ENCODE measurements at regions not wholly inside any gene's neighbourhood (a gene's known extent, or its start where the extent isn't known, plus 50 kb on each side); places are given as distances from the start of the nearest gene placed in this dataset.

DNA sequence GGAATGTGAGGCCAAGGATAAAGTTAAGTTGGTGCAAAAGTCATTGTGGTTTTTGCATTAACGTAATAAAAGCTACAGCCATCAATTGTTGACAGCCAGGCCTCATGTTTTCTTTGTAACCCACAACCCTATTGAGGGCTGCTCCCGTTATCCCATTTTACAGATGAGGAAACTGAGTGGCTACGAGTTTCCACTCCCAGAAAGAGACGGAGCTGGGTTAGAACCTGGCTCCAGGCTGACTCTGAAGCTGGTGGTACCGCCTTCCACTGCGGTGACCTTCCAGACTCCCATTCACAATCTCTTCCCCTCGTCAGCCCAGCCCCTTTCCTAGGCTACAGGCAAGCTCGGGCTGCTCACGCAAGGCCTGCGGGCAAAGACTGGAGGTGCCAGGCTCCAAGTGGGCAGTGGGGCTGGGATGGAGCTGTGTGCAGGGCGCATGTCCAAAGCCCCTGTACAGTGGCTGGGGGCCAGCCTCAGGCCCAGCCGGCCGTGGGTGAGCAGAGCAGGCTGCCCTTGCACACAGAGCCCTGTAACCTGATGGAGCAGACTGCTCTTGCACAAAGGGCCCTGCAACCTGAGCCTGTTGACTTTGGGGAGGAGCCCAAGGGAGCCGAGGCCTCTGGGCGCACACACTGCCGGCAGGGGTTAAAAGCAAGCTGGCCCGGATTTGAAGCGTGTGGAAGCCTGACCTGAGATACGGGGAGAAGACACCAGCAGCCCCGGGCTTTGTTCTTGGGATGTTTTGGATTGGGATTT lies 97.4 kb upstream of the TMPRSS2 start (continued):
- TF ChIP-seq DDIT3 (CRISPR knock-in tag; IDR thresholded peaks at IDR 0.05) = no peak
- TF ChIP-seq ZNF891 (CRISPR knock-in tag; IDR thresholded peaks at IDR 0.05) = no peak
- TF ChIP-seq ZNF260 (CRISPR knock-in tag; IDR thresholded peaks at IDR 0.05; ENCODE audit: borderline replicate concordance, low read depth) = no peak
- TF ChIP-seq DZIP1 (CRISPR knock-in tag; IDR thresholded peaks at IDR 0.05) = no peak
- TF ChIP-seq NCOA2 (CRISPR knock-in tag; IDR thresholded peaks at IDR 0.05) = peak; percentile 70; the same call in 1 of the 2 replicates
- TF ChIP-seq RBAK (CRISPR knock-in tag; IDR thresholded peaks at IDR 0.05) = no peak
- no peak for TF ChIP-seq MTF1 (CRISPR knock-in tag; IDR thresholded peaks at IDR 0.05)
- TF ChIP-seq, protein P1, sequence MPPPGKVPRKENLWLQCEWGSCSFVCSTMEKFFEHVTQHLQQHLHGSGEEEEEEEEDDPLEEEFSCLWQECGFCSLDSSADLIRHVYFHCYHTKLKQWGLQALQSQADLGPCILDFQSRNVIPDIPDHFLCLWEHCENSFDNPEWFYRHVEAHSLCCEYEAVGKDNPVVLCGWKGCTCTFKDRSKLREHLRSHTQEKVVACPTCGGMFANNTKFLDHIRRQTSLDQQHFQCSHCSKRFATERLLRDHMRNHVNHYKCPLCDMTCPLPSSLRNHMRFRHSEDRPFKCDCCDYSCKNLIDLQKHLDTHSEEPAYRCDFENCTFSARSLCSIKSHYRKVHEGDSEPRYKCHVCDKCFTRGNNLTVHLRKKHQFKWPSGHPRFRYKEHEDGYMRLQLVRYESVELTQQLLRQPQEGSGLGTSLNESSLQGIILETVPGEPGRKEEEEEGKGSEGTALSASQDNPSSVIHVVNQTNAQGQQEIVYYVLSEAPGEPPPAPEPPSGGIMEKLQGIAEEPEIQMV (CRISPR knock-in tag; IDR thresholded peaks at IDR 0.05; ENCODE audit: low read depth) = peak; percentile 77; the same call in 1 of the 2 replicates
- TF ChIP-seq EZH2 (conservative IDR thresholded peaks at IDR 0.05; ENCODE audit: low read depth, low read length) = no peak
- no peak for TF ChIP-seq SMAD3 (CRISPR knock-in tag; IDR thresholded peaks at IDR 0.05)
- no peak for TF ChIP-seq TGIF2 (CRISPR knock-in tag; IDR thresholded peaks at IDR 0.05)
- no peak for TF ChIP-seq GPN1 (CRISPR knock-in tag; IDR thresholded peaks at IDR 0.05; ENCODE audit: borderline replicate concordance)
- 0 out of 2 replicates have a peak, but pooled peaks have one; percentile 42 for TF ChIP-seq ZNF878 (CRISPR knock-in tag; IDR thresholded peaks at IDR 0.05)
- TF ChIP-seq, protein P2, sequence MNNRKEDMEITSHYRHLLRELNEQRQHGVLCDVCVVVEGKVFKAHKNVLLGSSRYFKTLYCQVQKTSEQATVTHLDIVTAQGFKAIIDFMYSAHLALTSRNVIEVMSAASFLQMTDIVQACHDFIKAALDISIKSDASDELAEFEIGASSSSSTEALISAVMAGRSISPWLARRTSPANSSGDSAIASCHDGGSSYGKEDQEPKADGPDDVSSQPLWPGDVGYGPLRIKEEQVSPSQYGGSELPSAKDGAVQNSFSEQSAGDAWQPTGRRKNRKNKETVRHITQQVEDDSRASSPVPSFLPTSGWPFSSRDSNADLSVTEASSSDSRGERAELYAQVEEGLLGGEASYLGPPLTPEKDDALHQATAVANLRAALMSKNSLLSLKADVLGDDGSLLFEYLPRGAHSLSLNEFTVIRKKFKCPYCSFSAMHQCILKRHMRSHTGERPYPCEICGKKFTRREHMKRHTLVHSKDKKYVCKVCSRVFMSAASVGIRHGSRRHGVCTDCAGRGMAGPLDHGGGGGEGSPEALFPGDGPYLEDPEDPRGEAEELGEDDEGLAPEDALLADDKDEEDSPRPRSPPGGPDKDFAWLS (CRISPR knock-in tag; IDR thresholded peaks at IDR 0.05; ENCODE audit: borderline replicate concordance) = no peak
- 0 out of 2 replicates have a peak, but pooled peaks have one; percentile 55 for TF ChIP-seq SMYD3 (CRISPR knock-in tag; IDR thresholded peaks at IDR 0.05)
- TF ChIP-seq CBX2 (IDR thresholded peaks at IDR 0.05; ENCODE audit: low read depth, low read length) = no peak
- no peak for TF ChIP-seq CBX2 (CRISPR knock-in tag; IDR thresholded peaks at IDR 0.05; ENCODE audit: low read depth)
- no peak for TF ChIP-seq ZBTB20 (CRISPR knock-in tag; IDR thresholded peaks at IDR 0.05; ENCODE audit: borderline replicate concordance, low read depth)
- TF ChIP-seq JUNB (CRISPR knock-in tag; IDR thresholded peaks at IDR 0.05; ENCODE audit: borderline replicate concordance) = no peak
- no peak for TF ChIP-seq ZNF510 (CRISPR knock-in tag; IDR thresholded peaks at IDR 0.05; ENCODE audit: low read depth)
- peak; percentile 73; the same call in 1 of the 2 replicates for TF ChIP-seq BCL6 (CRISPR knock-in tag; IDR thresholded peaks at IDR 0.05)
- no peak for TF ChIP-seq NAIF1 (CRISPR knock-in tag; IDR thresholded peaks at IDR 0.05; ENCODE audit: borderline replicate concordance)
- TF ChIP-seq ZNF354B (CRISPR knock-in tag; IDR thresholded peaks at IDR 0.05) = 0 out of 2 replicates have a peak, but pooled peaks have one; percentile 63
- TF ChIP-seq RNF2 (conservative IDR thresholded peaks at IDR 0.05; ENCODE audit: low read depth) = no peak
- TF ChIP-seq, protein P3, sequence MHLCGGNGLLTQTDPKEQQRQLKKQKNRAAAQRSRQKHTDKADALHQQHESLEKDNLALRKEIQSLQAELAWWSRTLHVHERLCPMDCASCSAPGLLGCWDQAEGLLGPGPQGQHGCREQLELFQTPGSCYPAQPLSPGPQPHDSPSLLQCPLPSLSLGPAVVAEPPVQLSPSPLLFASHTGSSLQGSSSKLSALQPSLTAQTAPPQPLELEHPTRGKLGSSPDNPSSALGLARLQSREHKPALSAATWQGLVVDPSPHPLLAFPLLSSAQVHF (CRISPR knock-in tag; IDR thresholded peaks at IDR 0.05) = no peak

All from HepG2 (cell line).